Gastroesophageal sphincter (tissue), 4 donors: ENCODE measurements at regions not wholly inside any gene's neighbourhood (a gene's known extent, or its start where the extent isn't known, plus 50 kb on each side); places are given as distances from the start of the nearest gene placed in this dataset.

ENCODE experiments used
- ATAC-seq: fragments of 150-250 bp; one replicate; pipeline ENCODE4 v1.9.1; 2016; ENCODE audit warnings: mild to moderate bottlenecking, moderate library complexity
- H3K27ac ChIP-seq, 4 donors: fragments of 200-600 bp; sonication (generic) in 3 of 4; 1 replicate in 3 of 4; 2 replicates in 1 of 4; pipeline ENCODE4 v1.5.1; 2016 to 2019
- H3K27me3 ChIP-seq: fragments of 200-600 bp; sonication (generic); one replicate; pipeline ENCODE4 v1.5.1; 2019
- H3K36me3 ChIP-seq, 2 donors: fragments of 200-600 bp; sonication (generic); one replicate each; pipeline ENCODE4 v1.5.1; 2019; ENCODE audit warnings: control low read depth in 1 of 2
- H3K4me1 ChIP-seq, 3 donors: fragments of 200-600 bp; sonication (generic); 1 replicate in 2 of 3; 2 replicates in 1 of 3; pipeline ENCODE4 v1.5.1; 2016 to 2019; ENCODE audit warnings: control low read depth in 2 of 3
- H3K4me3 ChIP-seq, 2 donors: fragments of 200-600 bp; sonication (generic); one replicate each; pipeline ENCODE4 v1.5.1; 2019; ENCODE audit warnings: mild to moderate bottlenecking in 1 of 2, moderate library complexity in 1 of 2
- H3K9me3 ChIP-seq, 3 donors: fragments of 200-600 bp; sonication (generic); one replicate each; pipeline ENCODE4 v1.5.1; 2017 to 2019; ENCODE audit warnings: control low read depth in 2 of 3
- EP300 ChIP-seq: sonication (generic); formaldehyde crosslinking; IDR thresholded peaks from one replicate; pipeline ENCODE4 v1.6.1; 2017; ENCODE audit warnings: antibody characterized with exemption, mild to moderate bottlenecking
- POLR2A ChIP-seq, 2 donors: fragments of 450-650 bp; IDR thresholded peaks; one replicate each; pipeline ENCODE4 v1.6.1; 2017; ENCODE audit warnings: antibody characterized with exemption in 2 of 2, mild to moderate bottlenecking in 2 of 2, moderate library complexity in 1 of 2
- POLR2AphosphoS5 ChIP-seq: sonication (generic); formaldehyde crosslinking; IDR thresholded peaks from one replicate; pipeline ENCODE4 v1.6.1; 2017; ENCODE audit warnings: antibody characterized with exemption
- WGBS, 2 donors: methylation state at CpG; one replicate each; pipeline ENCODE4 v1.1.5; 2018; ENCODE audit warnings: low coverage in 1 of 2; 5-methylcytosine and 5-hydroxymethylcytosine counted together
- TF ChIP-seq, protein P1 (sequence below), 4 experiments: fragments of 200-600 bp in 2 of 4; fragments of 450-650 bp in 2 of 4; sonication (generic) in 1 of 4; IDR thresholded peaks; one replicate each; pipeline ENCODE4 v1.5.1; 2017 to 2019; ENCODE audit warnings: antibody characterized with exemption in 4 of 4, mild to moderate bottlenecking in 2 of 4, moderate library complexity in 2 of 4

GRCh38 chr2:225971433-225971832 is 571.9 kb downstream of the NYAP2 start:
- no peak overlapping the region for H3K4me3 ChIP-seq
- TF ChIP-seq POLR2AphosphoS5 (no peak), EP300 (no peak), POLR2A (IDR thresholded peaks at IDR 0.05) (no peak)
- TF ChIP-seq, protein P1, sequence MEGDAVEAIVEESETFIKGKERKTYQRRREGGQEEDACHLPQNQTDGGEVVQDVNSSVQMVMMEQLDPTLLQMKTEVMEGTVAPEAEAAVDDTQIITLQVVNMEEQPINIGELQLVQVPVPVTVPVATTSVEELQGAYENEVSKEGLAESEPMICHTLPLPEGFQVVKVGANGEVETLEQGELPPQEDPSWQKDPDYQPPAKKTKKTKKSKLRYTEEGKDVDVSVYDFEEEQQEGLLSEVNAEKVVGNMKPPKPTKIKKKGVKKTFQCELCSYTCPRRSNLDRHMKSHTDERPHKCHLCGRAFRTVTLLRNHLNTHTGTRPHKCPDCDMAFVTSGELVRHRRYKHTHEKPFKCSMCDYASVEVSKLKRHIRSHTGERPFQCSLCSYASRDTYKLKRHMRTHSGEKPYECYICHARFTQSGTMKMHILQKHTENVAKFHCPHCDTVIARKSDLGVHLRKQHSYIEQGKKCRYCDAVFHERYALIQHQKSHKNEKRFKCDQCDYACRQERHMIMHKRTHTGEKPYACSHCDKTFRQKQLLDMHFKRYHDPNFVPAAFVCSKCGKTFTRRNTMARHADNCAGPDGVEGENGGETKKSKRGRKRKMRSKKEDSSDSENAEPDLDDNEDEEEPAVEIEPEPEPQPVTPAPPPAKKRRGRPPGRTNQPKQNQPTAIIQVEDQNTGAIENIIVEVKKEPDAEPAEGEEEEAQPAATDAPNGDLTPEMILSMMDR (IDR thresholded peaks at IDR 0.05) = no peak
- 71 to 86% methylated on average over 3 of the region's 3 CpGs for WGBS, 2 donors
- H3K27ac ChIP-seq = no peak overlapping the region
- no peaks in the 10 kb centered on the region for H3K36me3 ChIP-seq
- no peak for ATAC-seq
- no peaks in the 10 kb centered on the region for H3K4me1 ChIP-seq
- H3K27me3 ChIP-seq = no peaks in the 10 kb centered on the region
- H3K9me3 ChIP-seq = no peaks in the 10 kb centered on the region

DNA sequence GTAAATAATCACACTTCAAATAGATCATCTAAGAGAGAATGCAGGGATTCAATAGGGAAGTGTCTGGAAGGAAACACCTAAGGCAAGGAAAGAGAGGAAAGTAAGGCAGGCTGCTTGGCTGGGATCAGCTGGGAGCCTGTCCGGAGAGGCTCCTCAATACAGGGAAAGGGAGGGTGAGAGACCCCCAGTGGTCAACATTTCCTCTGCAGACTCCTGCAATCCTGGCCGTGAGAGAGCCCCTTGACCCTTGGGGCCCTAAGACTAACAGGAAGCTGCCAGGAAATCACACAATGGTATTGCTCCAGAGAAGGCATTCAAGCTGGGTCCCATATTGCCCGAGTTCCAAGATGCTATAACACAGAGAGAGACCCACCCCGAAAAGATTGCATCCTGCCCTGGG is 549.4 kb downstream of the NYAP2 start:
- Histone ChIP-seq H3K4me1 (no peaks in the 10 kb centered on the region), H3K9me3 (peaks cover 0 to 28% (median 0%) of the 10 kb centered on the region in 3 donors), H3K27ac (no peak overlapping the region), H3K4me3 (no peak overlapping the region), H3K36me3 (no peaks in the 10 kb centered on the region), H3K27me3 (no peaks in the 10 kb centered on the region)
- TF ChIP-seq EP300 (no peak), POLR2AphosphoS5 (no peak), POLR2A (IDR thresholded peaks at IDR 0.05) (no peak)
- TF ChIP-seq, protein P1 (IDR thresholded peaks at IDR 0.05) = no peak
- 31 to 58% methylated on average over 2 of the region's 4 CpGs for WGBS, 2 donors
- no peak for ATAC-seq

DNA sequence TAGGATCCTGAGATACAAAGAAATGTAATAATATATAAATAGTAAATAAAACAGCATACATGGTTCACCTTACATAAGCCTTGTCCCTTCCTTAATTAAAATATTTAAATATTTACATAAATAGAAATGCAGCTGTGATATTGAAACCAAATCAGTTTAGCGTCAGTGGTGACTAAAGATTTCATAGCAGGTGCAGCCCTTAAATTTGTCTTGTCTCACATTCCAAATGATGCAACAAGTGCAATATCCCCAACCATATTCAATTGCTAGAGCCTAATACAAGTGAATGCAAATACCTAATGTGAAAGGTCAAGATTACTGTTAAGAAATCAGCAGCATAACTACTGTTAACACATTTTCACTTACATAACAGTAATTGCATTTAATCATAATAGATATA is 539.5 kb downstream of the NYAP2 start:
- TF ChIP-seq, protein P1 (IDR thresholded peaks at IDR 0.05) = no peak
- no peak for TF ChIP-seq POLR2AphosphoS5
- Histone ChIP-seq H3K27me3 (no peaks in the 10 kb centered on the region), H3K9me3 (no peaks in the 10 kb centered on the region), H3K27ac (no peak overlapping the region), H3K36me3 (no peaks in the 10 kb centered on the region), H3K4me3 (no peak overlapping the region), H3K4me1 (no peaks in the 10 kb centered on the region)
- 100% methylated on average over 1 of the region's 1 CpG for WGBS, 2 donors
- no peak for ATAC-seq

GRCh38 chr2:225937625-225938187 is 538.2 kb downstream of the NYAP2 start:
- H3K27ac ChIP-seq = no peak overlapping the region
- no peak for ATAC-seq
- 100% methylated on average over 1 of the region's 1 CpG for WGBS, 2 donors
- no peaks in the 10 kb centered on the region for H3K9me3 ChIP-seq
- peaks cover 0 to 6% (median 0%) of the 10 kb centered on the region in 3 donors for H3K4me1 ChIP-seq
- no peaks in the 10 kb centered on the region for H3K27me3 ChIP-seq
- H3K4me3 ChIP-seq = no peak overlapping the region
- TF ChIP-seq, protein P1 (IDR thresholded peaks at IDR 0.05) = no peak
- TF ChIP-seq POLR2A (IDR thresholded peaks at IDR 0.05) = no peak
- no peak for TF ChIP-seq POLR2AphosphoS5
- no peak for TF ChIP-seq EP300
- H3K36me3 ChIP-seq = no peaks in the 10 kb centered on the region

DNA sequence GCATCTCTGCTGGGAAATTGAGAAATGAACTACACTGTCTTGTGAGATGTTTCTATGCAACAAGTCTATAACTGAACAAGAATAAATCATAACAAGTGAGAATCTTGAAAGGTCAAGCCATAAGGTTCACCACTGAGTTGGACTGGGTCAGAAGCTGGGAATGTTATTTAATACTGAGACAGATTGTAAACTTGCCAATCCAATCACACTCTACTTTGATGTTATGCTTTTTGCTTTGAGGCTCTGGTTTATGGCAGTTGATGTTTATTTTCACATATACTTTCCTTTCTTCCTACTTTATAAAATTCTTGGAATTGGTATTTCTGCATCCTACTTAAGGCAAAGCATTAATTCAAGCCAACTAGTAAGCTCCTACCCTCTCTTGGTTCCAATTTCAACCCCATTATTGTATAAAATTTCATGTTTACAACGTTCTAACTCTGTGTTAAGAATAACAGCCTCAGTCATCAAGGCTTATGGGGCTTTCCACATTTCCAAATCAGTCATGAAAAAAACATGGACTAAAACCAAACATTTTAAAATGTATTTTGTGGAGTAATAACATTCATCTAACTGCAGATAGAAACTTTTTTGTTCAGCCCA is 533.4 kb downstream of the NYAP2 start:
- H3K27me3 ChIP-seq = no peaks in the 10 kb centered on the region
- ATAC-seq = no peak
- no peak overlapping the region for H3K4me3 ChIP-seq
- WGBS, 2 donors = 0 to 32% methylated on average over 1 of the region's 1 CpG
- H3K4me1 ChIP-seq = peaks cover 0 to 7% (median 0%) of the 10 kb centered on the region in 3 donors
- TF ChIP-seq EP300 (no peak), POLR2A (IDR thresholded peaks at IDR 0.05) (no peak), POLR2AphosphoS5 (no peak)
- TF ChIP-seq, protein P1 (IDR thresholded peaks at IDR 0.05) = no peak
- no peak overlapping the region for H3K27ac ChIP-seq
- no peaks in the 10 kb centered on the region for H3K36me3 ChIP-seq
- no peaks in the 10 kb centered on the region for H3K9me3 ChIP-seq
